ACHN (cell line): ENCODE measurements at regions not wholly inside any gene's neighbourhood (a gene's known extent, or its start where the extent isn't known, plus 50 kb on each side); places are given as distances from the start of the nearest gene placed in this dataset.
"Not testable (repeated sequence)": the region's sequence is repeated elsewhere in the genome, so short reads cannot be mapped to it uniquely, and the experiment has no call there.

Source experiments
- DNase-seq: peaks from one replicate; pipeline ENCODE4 v3.0.0-alpha.2; 2015
- in situ Hi-C: cut with HindIII; loops from 2 replicates; pipeline ENCODE4 v1.10.0; 2017; ENCODE audit warnings: low sequenced_read_pairs, low pct_ligation_motif_present, low pct_unique_long_range_greater_than_20kb

DNA sequence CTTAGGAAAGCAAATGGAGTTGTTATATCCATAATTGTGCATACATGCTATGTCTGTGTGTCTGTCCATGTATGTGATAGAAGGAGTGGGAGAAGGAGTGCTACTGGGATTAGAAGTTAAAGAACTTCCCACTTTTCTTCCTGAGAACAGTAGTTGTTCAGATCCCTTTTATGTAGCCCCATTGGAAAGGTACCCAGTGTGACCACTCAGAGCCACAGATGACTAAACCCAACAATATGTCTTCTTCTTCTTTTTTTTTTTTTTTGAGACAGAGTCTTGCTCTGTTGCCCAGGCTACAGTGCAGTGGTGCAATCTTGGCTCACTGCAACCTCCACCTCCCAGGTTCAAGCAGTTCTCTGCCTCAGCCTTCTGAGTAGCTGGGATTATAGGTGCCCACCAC lies 176.7 kb upstream of the MAP1B start:
- DNase-seq, in situ Hi-C loops: not testable (repeated sequence)

- in situ Hi-C loops: no loop called here
- no peak for DNase-seq
Measured at GRCh38 chr5:71932131-71932654, 175.1 kb upstream of the MAP1B start.

DNA sequence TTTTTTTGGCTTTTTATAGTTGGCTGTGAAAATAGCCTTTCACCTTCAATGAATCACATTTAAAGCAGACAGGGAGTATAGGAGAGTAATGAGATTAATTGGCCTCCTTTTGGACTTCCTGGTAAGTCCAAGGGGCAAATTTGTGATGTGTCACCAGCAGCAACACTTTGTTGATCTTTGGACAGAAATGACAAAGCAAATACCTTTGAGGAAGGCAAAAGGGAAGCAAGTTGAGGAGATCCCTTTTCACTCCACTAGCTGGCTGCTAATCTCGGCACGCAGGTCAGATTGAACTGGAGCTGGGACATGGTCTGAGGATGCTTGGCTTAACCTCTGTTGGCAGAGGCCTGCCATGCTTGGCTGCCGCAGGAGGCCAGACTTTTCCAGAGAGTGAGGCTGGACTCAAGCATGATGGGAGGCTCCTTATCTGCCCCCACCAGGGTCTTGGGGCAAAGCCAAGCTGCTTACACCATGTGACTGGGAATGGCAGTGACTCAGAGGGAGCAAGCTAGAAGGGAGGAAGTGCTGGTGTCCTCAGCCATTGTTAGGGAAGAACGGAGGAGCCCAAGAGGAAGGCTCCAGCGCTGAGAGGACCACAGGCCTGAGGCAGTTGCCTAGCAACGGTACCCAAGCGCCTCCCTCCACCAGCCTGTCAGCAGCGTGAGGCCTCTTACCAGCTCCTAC lies 174.5 kb upstream of the MAP1B start:
- no peak for DNase-seq
- in situ Hi-C loops: no loop called here

GRCh38 chr5:71934322-71934721 lies 173.0 kb upstream of the MAP1B start:
- in situ Hi-C loops: no loop called here
- no peak for DNase-seq

GRCh38 chr5:71937921-71938698 lies 169.2 kb upstream of the MAP1B start:
- in situ Hi-C loops: no loop called here
- DNase-seq: no peak

DNA sequence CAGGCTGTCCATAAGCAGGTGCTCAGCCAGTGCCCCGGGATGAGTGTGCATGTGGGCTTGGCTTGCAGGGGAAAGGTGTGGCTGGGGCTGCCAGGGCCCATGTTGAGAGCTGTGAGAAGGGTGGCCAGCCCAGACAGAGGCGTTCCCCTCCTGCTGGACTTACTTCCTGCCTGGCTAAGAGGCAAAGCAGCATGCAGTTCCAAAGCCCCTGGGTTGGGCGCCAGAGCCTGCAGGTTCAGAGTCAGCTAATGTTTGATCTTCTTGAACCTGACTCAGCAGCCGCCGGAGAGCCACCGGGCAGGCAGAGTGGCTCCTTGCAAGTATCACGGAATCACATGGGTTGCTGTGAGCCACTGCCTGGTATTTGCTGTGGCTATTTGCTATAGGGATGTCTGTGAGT lies 168.4 kb upstream of the MAP1B start:
- in situ Hi-C loops: no loop called here
- DNase-seq: peak; percentile 39

DNA sequence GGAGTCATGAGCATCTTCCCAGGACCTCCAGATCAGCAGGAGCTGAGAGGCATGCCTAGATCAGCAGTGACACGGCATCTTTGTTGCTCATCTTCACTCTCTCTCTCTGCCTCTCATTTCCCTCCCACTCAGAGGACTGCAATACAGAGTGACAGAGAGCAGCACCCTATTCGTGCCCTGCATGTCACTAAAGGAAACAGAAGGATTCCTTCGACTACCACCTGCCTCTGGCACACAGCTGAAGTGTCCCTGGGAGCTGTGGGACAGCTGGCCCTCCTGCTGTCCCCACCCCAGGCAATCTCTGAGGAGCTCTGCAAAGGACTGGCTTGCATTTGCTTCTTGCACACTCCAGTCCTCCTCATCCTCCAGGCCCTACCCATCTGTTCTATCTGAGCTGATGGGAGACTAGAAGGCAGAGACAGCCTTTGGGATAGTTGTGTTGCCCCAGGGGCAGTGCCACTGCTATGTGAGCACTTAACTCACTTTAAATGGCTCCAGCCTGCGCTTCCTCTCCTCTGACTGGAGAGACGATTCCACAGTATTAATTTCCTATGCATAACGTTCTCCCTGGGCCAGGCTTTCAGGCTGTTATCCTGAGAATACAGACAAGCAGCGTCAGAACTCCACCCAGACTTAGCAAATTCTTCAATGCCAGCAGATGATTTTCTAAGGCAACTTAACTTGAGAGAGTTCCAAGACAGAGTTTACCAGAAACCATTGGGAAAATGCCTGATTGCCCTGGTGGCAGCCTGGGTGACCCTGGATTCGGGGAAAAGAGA lies 167.6 kb upstream of the MAP1B start:
- DNase-seq: no peak
- in situ Hi-C loops: no loop called here

- in situ Hi-C loops: no loop called here
- no peak for DNase-seq
Measured at GRCh38 chr5:71943874-71944273, 163.4 kb upstream of the MAP1B start.

- no peak for DNase-seq
- in situ Hi-C loops: no loop called here
Measured at GRCh38 chr5:71945436-71945835, 161.8 kb upstream of the MAP1B start.

DNA sequence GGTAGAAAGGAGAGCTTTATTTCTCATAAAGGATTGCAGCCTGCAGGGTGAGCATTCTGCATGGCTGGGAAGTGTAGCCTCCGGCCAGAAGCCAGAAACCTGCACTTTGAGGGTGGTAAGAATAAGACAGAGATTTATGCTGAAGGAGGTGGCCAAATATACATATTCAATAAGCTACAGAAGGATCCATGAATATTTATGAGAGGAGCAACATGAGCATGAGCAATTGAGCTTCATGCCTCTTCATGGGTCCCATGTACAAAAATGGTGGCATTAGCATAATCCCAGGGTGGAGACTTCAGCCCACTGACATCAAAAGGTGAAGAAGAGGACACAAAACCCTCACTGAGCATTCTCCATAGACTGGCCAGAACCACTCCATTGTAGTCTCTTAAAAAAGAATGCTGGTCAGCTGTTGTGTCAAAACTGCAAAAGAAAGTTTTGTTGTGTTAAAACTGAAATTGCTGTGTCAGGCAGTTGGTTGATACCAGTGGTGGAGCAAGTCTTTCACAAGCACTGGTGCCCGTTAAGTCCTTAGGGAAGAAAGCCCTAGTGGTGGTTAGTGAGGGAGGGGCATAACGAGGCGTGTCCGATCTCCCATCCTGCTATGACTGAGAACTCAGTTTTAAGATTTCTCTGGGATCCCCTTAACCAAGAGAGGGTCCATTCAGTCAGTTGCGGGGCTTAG lies 160.8 kb upstream of the MAP1B start:
- in situ Hi-C loops: no loop called here
- no peak for DNase-seq

GRCh38 chr5:71948206-71948605 lies 159.1 kb upstream of the MAP1B start:
- no peak for DNase-seq
- in situ Hi-C loops: no loop called here

- DNase-seq: no peak
- in situ Hi-C loops: no loop called here
Measured at GRCh38 chr5:71949772-71950171, 157.5 kb upstream of the MAP1B start.

DNA sequence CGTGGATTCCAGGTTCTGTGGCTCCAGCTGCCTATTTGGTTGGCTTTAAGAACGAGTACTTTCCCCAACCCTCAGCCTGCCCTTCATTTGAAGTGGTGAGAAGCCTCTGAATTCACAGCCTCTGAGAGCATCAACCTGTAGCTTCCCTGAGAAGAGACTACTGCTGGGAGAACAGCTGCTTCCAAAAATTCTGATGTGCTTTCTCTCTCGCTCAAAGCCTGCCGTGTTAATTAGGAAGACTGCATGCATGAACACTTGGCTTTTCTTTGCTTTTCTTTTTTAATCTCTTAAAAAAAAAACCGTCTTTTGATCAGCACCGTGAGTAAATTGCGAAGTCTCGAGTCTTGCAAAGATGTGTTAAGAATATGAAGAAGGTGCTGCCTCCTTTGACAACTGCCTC lies 153.4 kb upstream of the MAP1B start:
- in situ Hi-C loops: no loop called here
- DNase-seq: no peak

DNA sequence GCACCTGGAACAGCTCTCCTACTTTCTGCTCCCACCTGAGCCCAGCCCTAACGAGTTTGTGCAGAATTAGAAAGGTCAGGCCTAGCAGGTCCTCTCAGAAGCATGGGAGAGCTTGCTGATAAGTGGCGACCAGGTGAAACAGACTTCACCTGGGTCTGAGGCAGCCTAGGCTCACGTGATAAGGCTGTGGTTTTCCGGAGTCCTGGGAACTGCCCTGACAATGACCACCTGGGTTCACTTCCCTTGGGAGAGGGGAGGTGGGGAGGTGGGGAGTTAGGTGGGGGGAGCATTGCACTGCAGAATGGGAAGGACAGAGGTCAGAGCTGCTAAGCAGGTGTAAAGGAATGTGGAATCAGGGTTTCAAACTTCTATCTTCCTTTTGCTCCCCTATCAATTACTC lies 152.9 kb upstream of the MAP1B start:
- no peak for DNase-seq
- in situ Hi-C loops: no loop called here

DNA sequence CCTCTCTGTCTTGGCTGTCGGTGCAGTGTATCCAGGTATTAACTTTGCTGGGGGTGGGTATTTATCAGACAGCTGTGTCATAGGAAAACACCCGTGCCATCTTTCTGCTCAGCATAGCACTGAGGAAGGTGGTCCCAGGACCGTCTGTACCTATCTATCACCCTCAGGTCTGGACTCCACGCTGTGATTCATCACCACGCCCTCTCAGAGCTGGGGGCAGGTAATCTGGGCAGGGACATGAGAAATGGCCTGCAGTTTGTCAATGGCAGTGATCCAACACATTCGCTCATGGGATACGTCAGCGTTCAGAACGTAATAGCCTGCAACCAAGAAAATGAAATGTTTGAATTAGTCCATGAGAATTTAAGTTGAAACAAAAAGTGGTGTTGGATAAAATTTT lies 151.6 kb upstream of the MAP1B start:
- no peak for DNase-seq

GRCh38 chr5:71957292-71957898 lies 149.9 kb upstream of the MAP1B start:
- in situ Hi-C loops: no loop called here
- DNase-seq: no peak

More for the DNA sequence above, 151.6 kb upstream of the MAP1B start:
- in situ Hi-C loops: no loop called here

DNA sequence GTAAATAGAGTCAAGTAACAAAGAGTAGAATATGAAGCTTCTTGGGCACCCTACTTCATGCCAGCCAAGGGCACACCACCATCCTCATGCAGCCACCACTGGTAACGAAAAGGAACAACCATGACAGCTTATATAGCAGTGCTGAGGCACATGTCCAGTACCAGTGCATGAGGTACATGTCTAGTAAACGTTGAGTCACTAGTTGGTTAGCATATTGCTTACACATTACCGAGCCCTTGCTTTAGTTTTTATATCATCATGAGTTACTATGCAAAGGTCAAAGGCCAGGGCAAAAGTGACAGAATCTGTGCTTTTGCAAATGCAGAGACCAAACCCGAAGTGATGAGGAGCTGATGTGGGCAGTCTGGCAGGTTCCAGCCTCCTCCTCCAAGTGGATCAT lies 147.1 kb upstream of the MAP1B start:
- in situ Hi-C loops: no loop called here
- no peak for DNase-seq

- no peak for DNase-seq
- in situ Hi-C loops: no loop called here
Measured at GRCh38 chr5:71961786-71962185, 145.5 kb upstream of the MAP1B start.
